GM18508 (cell line): ENCODE measurements at regions not wholly inside any gene's neighbourhood (a gene's known extent, or its start where the extent isn't known, plus 50 kb on each side); places are given as distances from the start of the nearest gene placed in this dataset.

Source experiments
- ATAC-seq: cut with Tn5 transposase; IDR thresholded peaks from one replicate; pipeline ENCODE4 v1.9.1; 2021; ENCODE audit warnings: moderate number of reproducible peaks; ENCODE audit not compliant: insufficient read depth, unreplicated experiment

DNA sequence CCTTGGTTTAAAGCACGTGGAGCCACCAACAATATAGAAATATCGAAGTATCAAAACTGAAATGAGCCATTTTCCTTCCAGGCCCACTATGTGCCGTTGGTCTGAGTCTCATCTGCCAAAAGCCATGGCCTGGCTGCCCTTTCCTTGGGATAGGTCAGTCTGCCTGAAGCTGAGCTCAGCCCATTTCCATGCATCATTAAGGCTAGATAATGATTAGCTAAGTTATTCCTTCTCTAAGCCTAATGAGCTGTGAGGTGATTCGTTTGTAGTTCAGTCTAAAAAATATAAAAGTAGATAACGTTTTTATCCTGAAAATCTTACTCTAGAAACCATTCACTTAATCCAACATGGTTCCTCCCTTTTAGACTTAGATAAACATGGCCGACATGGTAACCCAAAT is 936.2 kb upstream of the LCORL start:
- ATAC-seq = no peak

DNA sequence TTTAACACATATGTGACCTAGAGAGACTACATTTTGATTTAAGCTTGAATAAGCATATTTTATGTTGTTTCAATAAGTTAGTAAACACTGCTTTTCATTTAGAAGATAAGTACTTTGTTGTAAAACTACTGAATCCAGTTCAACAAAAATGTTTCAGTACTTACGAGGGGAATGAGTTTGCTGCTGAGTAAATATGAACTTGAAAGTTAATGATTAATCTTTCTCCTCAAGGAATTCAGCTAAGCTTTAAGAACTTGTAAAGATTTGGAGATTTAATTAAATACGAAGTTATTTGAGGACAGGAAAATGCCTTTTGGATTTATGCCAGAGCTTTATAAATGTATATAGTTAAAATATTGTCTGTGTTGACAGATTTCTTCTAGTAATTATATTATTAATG is 933.0 kb upstream of the LCORL start:
- no peak for ATAC-seq

DNA sequence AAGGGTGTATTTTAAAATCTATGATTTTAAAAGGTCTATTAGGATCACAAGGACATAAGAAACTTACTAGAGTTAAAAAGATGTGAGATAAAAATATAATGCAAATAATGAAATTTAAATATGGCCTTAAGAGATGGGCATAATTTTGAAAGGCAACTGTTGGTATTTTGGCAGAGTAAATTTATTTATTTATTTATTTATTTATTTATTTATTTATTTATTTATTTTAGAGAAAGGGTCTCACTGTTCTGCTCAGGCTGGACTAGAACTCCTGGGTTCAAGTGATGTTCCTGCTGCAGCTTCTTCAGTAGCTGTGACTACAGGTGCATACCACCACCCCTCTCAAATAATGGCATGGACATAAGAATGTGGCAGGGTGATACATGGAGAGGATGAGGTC is 932.1 kb upstream of the LCORL start:
- ATAC-seq = no peak

DNA sequence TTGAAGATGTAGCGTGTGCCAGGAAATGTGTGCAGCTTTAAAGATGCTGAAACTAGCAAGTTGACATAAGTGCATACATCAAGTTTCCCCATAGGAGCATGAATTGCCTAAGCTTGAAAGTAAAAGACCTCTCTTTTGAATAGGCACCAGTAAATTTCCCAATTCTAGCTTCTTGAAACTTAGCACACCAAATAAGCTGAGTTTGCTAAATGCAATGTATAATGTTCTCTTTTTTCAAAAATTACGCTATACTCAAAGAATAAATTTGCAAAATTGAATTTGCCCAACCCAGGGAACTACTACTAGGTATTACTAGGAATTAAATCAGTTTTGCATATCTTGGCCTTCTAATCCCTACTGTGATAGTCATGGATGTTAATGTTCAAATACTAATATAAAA is 923.9 kb upstream of the LCORL start:
- no peak for ATAC-seq

DNA sequence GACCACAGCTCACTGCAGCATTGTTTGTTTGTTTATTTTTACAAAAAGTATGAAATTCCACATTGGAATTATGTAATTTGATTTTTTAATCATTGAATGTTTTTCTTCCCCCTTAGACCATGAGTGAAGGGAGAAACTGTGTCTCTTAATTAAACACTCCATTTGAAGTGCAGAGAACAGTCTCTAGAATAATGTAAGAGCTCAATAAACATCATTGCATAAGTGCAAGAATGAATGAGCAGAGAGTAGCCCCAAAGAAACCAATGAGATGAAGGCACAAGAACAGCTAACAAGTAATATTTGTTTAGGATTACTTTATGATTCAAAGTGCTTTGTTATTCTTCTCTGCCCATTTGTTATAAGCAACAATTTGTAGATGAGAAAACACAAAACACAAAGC is 921.3 kb upstream of the LCORL start:
- ATAC-seq = no peak

DNA sequence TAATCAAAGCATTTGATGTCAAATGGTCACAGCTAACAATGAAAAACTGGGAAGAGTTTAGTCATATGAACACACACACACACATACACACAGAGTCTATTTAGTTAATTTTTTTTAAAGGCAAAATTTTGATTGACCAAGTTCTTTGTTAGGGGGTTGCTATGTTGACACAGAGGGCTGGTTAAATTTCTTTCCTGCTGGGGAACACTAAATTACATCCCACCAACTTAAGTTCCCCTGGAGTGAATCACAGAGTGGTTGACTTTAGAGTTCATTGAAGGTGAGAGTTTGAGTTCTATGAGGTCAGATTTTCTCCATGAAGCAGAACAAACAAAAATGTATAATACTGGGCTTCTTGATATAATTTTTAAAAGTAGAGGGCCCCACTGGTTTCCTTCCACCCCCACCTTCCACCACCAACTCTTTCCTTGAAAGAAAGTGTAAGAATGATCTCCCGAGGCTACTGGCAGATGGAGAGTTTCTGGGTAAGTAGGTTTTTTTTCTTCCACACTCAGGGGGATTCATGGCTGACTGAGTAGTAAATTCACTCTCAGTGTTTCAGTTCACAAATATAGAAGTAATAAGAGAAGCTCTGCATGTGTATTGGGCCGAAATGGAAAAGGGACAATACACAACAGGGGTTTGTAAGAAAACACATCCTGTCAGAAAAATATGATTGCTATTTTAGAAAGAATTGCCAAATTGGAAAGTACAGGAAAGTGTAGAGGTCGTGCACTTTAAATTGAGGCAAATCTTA is 917.0 kb upstream of the LCORL start:
- no peak for ATAC-seq

DNA sequence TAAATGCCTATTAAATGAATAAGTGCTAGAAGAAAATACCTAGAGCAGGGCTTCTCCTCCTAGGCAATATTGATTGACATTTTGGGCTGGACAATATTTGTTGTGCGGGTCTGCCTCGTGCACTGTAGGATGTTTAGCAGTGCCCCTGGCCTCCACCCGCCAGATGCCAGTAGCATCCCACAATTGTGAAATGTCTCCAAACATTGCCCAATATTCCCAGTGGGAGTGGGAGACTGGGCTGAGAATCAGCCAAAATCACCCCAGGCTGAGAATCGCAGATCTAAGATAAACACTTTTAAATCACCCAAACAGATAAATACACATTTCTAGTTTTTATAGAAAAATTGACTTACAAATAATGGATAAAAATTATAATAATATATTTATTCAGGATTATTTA is 916.2 kb upstream of the LCORL start:
- ATAC-seq = no peak

DNA sequence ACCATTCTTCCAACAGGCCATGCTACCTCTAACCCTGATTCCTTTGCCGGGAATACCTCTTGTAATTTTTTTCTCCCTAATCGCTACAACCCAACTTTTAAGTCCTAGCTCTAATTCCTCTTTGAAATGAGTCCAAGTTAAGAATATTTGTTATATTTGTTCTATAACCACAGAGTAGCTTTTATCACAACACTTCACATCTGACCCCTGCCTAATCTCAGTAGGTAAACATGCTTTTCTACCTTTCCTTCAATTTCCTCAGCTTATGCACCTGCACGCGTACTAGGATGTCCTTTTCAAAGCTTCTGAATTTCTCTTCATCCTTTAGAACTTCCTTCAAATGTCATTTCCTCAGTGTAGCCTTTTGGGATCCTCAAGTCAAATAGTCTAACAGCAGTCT is 915.5 kb upstream of the LCORL start:
- ATAC-seq = no peak

DNA sequence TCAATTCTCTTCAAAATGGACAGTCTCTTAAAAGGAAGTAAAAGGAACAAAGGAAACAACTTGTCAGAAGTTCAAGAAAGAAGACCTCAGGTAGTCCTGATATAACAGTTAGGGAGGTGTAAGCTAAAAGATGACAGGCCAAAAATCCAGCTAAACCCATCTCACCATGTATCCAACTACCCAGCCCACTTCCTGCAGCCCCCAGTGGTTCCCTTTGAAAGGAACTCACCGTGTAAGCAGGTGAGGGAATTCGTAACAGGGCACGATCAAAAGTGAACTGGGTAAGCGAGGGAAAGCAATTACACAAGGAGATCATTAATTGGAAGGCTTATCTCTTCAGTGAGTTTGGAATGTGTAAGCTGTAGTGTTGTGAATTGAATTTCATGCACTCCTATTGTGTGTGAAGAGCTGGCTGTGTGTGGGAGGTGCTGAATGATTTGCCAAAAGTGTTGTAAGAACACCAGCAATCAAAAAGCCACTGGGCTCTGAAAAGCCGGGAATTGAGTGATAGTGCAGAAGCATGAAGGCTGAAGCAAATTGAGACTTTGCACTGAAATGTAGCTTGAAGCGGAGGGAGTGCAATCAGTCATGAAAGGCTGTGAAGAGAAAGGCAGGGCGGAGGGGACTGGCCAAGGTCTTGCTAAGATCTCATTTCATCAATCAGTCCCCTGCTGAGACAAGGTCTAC is 914.2 kb upstream of the LCORL start:
- no peak for ATAC-seq

DNA sequence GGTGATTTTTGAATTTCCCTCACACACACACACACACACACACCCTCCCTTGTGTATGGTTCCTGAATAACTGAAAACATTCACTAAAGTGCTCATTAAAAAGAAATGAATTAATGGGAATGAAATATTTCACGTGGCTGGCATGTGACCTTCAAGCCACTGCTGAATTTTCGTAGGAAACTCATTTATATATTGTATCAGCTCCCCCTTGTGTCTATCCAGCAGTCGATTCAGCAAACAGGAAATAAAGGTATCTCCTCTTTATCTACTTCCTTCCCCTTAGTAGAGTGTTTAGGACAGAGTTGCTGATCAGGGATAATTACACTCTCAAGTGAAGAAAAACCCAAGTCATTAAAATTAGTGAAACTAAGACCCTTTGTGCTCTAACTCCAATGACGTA is 912.6 kb upstream of the LCORL start:
- ATAC-seq = no peak

DNA sequence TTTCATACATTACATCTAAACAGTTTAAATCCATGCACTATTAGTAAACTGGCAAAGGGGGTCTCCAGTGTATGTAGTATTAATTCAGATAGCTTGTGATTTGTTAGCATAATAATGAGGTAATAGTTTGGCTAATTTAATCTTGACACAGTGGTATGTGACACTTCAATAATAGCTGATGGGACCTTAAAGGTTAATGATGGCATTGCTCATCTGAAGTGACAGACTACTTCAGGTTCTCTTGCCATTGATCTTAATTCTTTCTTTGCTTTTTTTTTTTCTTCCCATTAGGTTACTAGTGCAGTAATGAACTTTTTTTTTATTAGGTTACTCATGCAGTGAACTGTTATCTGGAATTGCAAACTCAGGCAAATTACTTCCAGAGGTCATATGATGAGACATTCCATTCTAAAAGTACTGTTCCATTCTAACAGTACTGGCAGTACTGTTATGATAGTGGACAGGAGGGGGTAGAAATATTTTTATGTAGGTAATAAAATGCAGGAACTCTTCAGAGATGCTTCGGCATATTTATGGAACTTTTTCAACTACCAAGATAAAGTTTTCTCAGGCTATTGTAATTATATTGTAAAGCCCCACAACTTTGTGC is 911.3 kb upstream of the LCORL start:
- ATAC-seq = no peak

DNA sequence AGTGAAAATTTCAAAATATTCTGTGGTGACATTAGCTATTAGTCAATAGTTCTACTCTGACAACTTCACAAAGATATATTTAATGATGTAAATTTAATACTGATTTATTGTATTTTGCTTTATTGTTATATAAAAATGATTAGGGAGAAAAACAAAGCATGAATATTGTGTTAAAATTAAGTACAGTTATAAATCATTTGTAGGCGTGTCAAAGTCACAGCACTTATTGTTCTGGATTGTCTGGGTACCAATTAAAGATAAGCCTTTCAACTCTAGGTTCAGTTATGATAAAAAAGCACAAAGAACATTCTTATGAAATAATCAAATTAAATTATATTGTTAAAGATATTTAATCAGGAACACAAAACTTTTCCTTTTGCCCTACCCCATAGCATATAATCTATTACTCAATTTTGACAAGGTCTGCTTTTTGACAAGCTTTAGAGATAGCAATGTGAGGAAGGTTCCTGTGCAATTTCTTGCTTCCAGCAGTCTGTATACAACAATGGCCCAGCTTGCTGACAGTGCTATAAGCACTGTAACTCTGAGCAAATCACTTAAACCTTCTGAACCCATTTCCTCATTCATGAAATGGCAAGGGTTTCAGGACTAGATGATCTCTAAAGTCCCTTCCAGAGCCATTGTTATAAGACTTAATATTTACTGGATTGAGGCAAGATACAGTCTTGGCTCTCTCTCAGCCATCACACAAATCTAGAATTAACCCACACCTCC is 910.3 kb upstream of the LCORL start:
- ATAC-seq = no peak

DNA sequence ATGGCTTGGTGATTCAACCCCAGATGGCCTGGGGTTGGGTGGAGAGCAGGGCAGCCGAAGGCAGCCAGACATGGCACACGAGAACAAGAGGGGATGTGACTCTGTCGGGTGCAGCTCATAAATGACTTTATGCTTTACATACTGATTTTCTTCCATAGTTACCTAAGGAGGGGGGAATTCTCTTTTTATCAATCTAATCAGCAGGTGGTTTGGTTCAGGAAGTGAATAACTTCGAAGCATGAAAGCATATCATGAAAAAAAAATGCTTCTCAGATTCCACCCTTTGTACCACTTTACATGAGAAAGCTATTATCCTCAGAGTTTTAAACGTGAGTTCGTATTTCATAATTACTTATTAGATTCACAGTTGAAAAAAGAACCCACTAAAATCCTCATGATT is 908.9 kb upstream of the LCORL start:
- ATAC-seq = no peak

DNA sequence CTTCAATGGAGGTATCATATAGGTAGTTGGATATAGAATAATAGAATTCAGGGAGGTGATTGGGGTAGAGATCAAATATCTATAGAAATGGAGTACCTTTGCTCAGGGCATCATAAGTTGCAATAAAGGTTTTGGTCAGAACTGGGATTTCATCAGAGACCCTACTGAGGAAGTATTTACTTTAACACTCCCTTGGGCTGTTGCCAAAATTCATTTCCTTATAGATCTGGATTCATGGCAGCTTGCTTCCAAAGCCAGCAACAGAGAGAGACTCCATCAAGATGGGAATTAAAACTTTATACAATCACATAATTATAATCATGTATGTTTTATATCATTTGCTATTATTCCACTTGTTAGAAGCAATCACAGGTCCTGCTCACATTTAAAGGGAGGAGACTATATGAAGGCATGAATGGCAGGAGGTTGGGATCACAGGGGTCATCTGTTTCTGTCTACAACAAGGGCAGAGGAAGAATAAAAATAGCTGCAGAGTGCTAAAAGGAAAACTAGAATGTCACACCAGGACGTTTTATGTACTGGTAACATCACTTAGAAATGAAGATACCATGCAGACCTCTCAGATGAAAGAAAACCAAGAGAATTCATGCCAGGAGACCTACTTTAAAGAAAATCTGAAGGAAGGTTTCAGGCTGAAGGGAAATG is 902.1 kb upstream of the LCORL start:
- no peak for ATAC-seq

DNA sequence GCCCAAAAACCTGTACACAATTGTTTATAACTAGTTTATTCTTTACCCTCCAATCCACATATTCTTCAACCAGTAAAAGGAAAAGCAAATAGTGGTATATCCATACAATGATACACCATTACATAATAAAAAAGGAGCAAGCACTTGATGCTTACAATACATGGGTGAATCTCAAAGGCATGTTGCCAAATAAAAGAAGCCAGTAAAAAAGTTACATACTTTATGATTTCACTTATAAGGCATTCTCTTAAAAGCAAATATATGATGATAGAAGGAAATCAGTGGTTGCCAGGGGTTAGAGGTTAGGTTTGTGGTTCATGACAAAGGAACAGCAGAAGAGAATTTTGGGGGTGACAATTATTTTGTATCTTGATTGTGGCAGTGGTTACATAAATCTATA is 896.1 kb upstream of the LCORL start:
- ATAC-seq = no peak

DNA sequence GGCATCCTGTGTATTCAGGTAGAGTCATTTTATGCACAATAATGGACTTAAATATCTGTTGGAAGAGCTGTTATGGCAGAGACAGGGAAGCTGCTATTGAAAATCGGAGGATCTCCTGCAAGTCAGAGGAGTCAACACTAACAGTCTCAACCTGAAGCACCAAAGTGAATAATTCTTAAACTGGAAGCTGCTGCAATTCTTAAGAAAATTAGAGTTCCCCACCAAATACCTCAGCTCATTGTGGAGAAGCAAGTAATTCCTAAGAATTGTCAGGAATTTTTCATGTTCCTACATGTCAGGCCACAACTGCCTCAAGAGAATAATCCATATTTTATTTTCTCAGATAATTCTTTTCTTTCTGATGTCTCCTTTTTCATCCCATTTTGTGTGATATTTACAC is 892.6 kb upstream of the LCORL start:
- no peak for ATAC-seq

DNA sequence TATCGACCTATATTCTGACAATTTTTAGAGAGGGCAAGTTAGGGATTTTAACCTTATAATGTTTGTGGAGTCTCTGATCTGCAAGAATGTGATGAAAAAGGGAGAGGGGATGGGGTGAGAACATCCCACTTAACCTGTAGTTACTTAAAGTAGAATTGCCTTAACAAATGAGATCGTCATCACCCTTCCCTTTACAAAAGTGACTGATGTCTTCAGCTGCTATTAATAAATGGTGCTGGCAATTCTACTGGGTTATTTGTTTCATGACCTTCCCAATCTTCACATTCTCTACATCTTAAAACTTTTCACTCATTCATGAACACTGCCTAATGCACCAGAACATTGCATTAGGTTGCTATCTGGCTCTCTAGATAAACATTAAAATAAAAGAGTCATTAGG is 873.4 kb upstream of the LCORL start:
- no peak for ATAC-seq

DNA sequence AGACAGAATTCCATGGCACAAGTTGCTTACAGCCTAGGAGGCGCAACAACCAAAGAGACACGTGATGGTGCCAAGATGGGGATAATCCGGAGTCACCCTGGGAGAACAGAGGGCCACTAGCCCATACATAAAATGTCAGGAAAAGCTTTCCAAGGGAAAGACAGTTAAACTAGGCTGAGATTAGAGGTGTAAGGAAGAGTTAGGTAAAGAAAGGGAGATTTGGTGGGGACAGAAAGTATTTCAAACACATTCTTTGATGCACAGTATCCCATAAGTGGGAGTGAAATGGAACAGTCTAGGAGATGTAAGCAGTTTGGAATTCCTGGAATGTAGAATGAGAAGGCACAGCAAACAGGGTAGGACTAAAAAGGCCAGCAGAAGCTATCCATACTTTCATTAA is 860.9 kb upstream of the LCORL start:
- no peak for ATAC-seq

DNA sequence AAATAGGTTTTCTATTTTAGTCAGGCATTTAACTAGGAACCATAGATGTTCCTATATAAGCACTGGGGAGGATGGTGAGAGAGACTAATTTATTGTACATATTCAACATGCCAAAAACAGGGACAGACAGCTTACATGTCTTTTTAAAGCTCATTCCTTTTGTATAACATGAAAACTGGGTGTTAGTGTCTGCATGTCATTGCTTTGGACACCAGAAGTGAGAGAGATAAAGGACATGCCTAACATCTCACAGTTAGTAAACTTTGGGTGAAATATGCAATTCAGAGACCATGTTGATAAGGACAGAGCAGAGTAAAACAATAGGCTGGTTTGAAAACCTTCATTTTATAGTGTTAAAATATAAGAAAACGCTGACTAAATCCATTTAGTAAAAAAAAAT is 860.0 kb upstream of the LCORL start:
- no peak for ATAC-seq

DNA sequence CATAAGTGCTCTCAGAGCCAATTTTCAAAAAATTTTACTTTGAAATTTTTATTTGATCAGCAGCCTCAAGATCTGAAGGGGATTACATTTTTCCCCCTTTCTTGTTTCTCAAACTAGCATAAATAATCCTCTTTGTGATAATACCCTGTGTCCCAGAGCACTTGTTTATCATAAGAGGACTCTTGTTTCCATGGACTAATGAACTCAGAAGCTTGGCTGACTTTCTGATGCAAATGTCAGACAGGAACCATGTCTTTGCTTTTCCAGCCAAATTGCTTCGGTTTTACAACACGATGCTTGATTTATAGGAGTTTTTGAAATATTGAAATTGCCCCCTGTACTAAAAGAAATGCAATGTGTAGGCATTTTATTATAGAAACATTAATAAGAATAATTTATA is 859.3 kb upstream of the LCORL start:
- ATAC-seq = no peak

DNA sequence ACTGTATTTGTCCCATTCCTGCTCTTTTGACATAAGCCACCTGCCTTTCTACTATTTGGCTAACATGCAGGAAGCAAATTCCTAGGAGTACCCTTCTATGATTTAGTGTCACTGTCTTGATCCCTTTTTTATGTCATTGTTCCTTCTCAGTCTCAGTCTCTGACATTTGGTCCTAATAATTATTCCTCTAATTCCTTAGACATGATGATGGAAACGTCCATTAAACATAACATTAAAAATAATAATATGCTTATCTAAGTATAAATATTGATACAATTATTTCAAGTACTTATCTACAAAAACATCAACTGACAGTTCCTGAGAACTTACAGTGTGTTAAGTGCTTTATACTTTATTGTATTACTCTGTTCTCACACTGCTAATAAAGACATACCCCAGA is 857.0 kb upstream of the LCORL start:
- no peak for ATAC-seq
